ENCODE measurements at regions not wholly inside any gene's neighbourhood (a gene's known extent, or its start where the extent isn't known, plus 50 kb on each side); places are given as distances from the start of the nearest gene placed in this dataset.

DNA sequence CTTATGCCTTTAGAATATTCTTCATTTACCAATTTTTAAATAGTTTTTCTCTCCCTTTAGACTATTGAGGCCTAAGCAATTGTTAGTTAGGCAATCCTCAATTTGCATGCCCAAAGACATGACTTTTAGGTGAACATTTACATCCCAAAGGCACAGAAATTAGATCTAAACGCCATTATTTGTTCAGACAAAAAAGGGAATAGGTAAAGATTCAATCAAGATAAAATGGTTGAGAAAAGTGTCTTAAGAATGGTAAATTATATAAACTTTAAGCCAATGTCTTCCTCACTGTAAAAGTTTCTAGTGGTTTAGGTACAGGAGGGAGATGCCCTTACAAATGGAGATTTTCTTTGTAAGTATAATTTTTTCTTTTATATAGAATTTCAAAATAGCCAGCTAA is 50.2 kb upstream of the MME start:
- in situ Hi-C loops (cut with HindIII; ENCODE audit: low sequenced_read_pairs), result no loop called here

DNA sequence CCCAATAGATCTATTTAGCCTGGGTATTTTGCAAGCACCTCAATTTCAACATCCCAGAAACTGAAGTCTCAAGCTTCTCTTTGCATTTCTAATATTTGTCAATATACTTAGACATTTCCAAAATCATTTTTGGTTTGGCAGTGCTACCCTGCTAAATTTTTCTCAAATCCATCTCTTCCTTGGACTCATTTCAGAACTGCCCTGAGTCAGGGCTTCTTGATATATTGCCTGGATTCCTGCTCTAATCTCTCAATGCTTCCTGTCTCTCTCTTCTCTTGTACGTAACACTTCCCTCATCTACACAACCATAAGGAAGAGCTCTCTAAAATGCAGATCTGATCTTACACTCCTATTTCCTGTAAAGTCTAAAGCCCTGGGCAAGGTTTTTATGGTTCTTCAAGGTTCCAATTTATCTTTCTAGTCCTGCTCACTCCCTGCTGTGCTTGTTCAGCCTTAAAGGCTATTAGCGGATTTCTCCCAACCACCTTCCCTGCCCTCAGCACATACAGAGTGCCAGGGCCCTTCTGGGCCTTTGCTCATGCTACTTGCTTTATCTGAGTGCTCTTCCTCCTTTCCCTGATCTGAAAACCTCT is 53.0 kb upstream of the MME start:
- peak; percentile 50 for DNase-seq (ENCODE audit: low spot score)
- in situ Hi-C loops (cut with HindIII; ENCODE audit: low sequenced_read_pairs), result no loop called here

More for the DNA sequence above, 50.2 kb upstream of the MME start:
- DNase-seq (ENCODE audit: low spot score), result no peak

DNA sequence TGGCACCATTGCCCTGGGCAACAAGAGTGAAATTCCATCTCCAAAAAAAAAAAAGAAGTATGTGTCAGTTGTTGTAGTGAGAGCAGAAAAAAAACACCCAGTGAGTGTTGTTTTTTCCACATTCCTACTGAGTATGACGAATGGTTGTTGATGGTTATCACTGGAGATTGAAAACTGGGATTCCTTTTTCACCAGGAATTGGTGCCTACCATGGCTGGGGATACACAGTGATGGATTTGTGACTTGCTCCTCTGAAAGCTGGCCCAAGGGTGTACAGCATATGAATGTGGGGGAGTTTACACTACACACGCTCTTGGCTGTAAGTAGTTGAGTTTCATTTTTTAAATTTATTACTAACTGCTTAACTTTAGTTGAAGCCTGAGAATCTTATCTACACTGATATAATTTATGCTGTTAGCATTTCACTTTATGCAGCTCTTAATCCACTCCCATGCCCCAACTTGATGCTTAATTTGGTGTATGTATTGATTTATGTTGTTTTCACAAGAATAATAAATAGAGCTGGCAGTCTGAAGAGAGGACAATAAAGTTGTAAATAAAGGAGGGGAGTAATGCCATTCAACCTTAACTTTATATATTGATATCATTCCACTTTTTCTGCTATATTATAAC is 56.0 kb upstream of the MME start:
- DNase-seq (ENCODE audit: low spot score), result no peak
- in situ Hi-C loops (cut with HindIII; ENCODE audit: low sequenced_read_pairs), result no loop called here

DNA sequence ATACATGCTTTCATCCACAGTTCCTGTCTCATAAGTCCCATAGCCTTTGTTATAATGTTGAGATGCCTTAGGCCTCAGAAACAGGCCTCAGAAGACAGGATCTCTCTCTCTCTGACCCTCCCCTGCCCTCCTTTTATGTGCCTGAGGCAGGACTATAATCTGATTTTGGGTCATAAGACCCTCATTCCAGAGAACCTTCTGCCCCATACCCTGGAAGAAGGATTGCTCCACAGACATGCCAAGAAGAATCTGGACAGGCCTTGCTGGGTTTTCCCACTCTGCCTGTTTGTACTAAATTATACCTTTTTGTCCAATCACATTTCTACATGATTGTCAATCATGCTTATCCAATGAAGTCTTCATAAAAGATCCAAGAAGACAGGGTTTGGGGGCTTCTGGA is 57.2 kb upstream of the MME start:
- in situ Hi-C loops (cut with HindIII; ENCODE audit: low sequenced_read_pairs), result no loop called here
- no peak for DNase-seq (ENCODE audit: low spot score)

DNA sequence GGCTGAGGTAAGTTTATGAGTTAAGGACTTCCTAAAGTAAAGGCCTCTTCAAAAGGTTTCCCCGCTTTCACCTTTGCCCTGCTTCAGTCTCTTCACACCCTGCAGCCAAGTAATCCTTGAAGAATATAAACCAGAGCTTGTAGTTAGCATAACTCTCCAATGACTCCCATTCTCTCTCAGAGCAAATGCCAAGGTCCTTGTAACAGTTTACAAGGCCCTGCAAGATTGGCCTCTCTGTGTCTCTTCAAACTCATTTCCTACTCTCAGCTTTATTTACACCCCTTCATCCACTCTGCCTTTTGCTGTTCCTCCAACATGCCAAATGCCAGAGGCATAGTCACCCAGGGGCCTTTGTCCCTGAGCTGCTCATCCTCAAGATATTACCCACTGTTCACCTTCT is 60.5 kb upstream of the MME start:
- peak; percentile 67 for DNase-seq (ENCODE audit: low spot score)
- in situ Hi-C loops (cut with HindIII; ENCODE audit: low sequenced_read_pairs), result no loop called here

DNA sequence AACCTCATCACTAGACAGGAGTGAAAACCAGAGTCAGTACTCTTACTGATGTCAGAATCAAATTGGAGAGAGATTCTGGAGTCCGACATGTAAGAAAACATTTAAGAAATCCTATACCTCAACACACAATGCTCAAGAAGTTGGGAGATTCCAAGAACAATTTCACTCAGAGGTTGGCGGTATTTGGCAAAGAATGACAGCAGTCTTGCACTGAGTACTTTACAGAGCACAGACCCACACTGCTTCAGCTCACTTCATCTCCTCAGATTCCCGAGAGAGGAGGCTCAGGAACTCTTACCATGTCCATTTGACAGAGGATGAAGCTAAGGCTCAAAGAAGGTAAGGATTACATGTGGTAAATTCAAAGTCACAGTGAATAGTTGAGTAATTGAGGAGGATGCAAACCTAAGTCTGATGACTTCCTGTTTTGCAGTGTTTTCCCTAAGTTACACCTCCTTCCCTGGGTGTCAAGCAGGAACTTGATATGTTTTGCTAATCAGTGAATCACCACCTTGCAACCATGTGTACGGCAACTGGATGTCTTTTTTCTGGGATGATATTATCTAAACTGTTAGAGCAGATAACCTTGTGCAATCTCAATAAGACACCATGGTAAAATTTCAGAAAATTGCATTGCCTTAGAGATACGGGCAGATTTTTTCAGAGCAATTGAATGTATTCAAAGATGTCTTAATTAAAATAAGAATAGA is 61.3 kb upstream of the MME start:
- in situ Hi-C loops (cut with HindIII; ENCODE audit: low sequenced_read_pairs), result no loop called here
- no peak for DNase-seq (ENCODE audit: low spot score)

DNA sequence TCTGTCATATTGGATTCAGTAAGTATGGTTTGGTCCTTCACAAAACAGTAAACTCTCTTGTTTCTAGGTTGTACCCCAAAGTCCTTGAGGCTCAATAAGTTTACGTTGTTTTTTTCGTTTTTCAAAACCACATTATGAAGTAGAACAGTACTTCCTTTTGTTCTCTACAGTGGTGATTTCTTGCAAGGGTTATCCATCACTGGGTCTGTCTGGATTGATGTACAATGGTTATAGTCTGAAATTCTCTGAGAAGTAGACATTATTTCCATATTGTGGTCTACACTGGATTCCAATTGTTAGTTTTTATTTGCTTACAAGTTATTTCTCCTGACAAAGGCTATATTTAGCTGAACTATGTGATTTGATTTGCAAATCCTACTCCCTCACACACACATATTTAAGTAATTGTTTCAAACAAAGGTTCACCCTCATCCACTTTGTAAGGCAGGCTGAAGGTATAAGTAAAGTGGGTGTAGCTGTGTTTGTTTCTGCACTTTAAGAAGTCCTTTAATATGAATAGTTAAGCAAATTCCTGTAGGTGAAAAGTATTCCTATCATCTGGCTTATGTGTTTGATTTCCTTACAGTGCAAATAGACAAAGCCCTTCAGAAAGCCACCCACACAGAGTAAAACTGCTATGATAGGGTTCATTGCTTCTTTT is 64.2 kb upstream of the MME start:
- in situ Hi-C loops (cut with HindIII; ENCODE audit: low sequenced_read_pairs), result no loop called here
- DNase-seq (ENCODE audit: low spot score), result no peak

DNA sequence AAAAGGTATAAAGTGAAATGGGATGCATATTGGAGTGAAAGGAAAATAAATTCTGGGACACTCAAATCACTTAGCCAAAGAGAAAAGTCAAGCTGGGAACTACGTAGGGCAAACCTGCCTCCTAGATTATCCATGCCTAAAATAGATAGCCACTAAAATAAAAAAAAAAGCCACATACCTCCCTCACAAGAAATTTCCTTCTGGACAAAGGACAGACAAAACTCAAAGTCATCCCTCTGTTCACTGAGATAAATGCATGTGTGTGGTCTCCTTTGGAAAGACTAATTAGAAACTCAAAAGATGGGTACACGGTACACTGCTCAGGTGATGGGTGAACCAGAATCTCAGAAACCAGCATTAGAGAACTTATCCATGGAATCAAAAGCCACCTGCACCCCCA is 65.2 kb upstream of the MME start:
- DNase-seq (ENCODE audit: low spot score), result no peak
- in situ Hi-C loops (cut with HindIII; ENCODE audit: low sequenced_read_pairs), result no loop called here

DNA sequence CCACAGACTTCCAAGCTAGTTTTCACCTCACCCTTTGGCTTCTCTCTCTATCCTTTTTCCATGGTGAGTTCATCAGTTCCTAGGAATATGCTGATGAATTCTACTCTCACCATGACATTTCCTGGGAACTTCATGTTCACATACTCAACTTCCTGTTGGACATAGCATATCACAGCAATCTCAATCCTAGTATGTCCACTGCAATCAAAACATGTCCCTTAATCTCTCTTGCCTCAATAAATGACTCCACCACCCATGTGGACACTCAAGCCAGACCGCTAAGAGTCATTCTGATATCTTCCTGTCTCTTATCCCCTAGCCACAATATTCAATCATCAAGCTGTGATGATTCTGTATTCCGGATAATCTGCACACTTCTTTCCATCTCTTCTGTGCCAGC is 66.7 kb upstream of the MME start:
- no peak for DNase-seq (ENCODE audit: low spot score)
- in situ Hi-C loops (cut with HindIII; ENCODE audit: low sequenced_read_pairs), result no loop called here

DNA sequence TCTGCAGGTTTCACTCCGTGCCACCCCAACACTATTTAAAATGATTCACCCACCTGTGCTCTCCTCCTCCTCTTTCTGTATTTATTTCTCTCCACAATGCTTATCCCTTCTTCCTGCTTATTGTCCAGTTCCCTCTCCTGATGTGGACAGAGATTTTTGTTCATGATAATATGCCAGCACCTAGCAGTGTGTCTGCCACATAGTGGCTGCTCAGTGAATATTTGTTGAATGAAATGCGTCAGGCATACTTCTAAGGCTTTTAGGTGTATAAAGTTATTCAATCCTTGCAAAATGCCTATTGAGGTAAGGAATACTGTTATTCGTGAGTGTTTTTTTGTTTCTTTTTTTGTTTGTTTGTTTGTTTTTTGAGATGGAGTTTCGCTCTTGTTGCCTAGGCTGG is 67.5 kb upstream of the MME start:
- no peak for DNase-seq (ENCODE audit: low spot score)
- in situ Hi-C loops (cut with HindIII; ENCODE audit: low sequenced_read_pairs), result no loop called here

DNA sequence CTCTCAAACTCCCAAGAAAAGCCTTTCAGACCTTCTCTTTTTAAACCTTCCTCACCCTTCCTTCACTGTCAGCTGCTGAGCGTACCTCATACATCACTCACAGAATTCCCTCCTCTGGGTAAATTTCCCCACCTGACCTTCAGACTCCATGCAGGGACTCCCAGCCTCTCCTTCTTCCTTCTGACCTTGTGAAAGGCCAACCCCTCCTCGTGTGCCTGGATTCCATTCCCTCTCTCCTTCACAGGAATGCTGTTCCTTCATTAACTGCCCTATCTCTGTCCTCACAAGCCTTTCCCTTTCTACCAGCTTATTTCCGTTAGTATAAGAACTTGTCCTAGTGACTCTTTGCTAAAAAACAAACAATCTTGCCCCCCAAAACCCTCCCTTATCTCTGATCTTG is 69.7 kb upstream of the MME start:
- peak; percentile 51 for DNase-seq (ENCODE audit: low spot score)
- in situ Hi-C loops (cut with HindIII; ENCODE audit: low sequenced_read_pairs), result no loop called here

DNA sequence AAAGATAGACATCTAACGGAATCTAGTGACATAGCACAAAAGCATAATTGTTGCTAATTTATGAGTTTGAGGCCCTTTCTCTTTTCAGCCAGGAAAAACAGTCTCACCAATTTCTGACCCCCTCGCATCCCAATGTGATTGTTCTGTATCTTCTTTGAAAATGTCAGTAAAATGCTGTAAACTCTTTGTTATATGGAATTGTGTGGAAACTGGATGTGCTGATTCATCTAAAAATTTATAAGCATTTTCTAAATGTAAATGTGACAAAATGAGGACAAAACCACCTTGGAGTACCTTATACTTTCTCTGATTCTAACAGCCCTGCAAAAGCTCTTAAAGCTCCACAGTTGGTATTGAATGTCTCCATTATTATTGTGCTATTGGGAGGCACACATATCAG is 70.9 kb upstream of the MME start:
- DNase-seq (ENCODE audit: low spot score), result no peak
- in situ Hi-C loops (cut with HindIII; ENCODE audit: low sequenced_read_pairs), result no loop called here

DNA sequence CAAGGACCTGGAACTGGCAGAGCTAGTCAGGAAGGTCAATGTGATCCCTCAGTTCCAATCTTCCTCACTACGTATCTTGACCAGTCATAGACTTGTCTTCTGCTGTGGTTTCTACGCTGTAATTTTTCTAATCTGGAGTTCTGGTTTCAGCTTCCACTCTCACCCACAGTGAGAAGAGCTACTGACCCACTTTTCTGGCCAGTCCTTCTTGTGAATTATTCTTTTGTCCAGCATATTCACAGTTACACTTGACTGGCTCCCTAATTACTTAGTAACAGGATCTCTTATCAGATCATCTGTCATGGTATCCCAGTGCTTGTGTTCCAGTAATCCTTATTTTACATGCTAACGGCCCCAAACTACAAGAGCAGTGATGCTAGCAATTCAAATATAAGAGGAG is 72.4 kb upstream of the MME start:
- DNase-seq (ENCODE audit: low spot score), result no peak
- in situ Hi-C loops (cut with HindIII; ENCODE audit: low sequenced_read_pairs), result no loop called here

DNA sequence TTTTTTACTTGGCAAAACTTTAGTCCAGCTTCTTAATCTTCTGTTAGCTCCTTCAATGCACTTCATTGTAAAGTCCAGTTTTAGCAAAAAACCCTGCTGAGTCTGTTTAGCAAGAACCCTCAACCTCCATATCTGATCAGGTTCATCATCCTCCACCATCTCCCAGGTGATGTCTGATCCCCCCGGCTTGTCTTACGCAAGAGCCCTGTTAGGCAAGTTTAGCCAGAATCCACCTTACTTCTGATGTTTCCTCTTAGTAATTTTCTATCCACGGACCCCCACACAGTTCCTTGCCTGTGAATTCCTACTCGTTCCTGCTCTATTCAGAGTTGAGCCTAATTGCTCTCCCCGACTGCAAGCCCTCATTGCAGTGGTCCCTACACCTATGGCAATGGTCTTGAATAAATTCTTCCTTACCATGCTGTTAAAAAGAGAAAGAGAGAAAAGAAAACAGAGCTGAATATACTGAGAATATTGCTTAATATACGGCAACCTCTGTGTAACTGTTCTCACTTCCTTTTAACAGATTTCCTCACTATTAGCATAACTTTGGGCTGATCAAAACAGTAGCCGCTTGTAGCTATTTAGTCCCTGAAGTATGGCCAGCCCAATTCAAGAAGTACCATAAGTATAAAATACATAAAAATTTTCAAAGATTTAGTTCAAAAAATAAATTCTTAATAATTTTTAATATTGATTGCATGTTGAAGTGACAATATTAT is 78.7 kb upstream of the MME start:
- DNase-seq (ENCODE audit: low spot score), result no peak
- in situ Hi-C loops (cut with HindIII; ENCODE audit: low sequenced_read_pairs), result no loop called here

DNA sequence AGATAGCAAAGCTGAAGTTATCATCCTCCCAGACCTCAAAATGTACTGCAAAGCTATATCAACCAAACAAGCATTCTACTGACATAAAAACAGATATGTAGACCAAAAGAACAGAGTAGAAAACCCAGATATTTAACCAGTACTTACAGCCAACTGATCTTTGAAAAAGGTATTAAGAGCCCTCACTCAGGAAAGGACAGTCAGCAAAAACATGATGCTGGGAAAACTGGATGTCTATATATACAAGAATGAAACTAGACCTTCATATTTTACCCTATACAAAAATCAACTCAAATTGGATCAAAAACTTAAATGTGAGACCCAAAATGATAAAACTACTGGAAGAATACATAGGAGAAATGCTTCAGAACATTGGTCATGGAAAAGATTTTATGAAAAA is 87.5 kb upstream of the MME start:
- in situ Hi-C loops (cut with HindIII; ENCODE audit: low sequenced_read_pairs), result no loop called here
- DNase-seq (ENCODE audit: low spot score), result no peak

DNA sequence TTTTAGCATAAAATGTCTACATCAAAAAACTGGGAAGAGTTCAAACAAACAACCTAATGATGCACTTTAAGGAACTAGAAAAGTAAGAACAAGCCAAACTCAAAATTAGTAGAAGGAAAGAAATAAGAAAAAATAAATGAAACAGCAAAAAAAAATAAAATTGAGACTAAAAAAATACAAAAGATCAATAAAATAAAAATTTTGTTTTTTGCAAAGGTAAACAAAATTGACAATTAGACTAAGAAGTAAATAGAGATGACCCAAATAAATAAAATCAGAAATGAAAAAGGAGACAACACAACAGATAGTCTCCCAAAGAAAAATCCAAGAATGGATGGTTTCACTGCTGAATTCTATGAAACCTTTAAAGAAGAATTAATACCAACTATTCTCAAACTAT is 89.6 kb upstream of the MME start:
- no peak for DNase-seq (ENCODE audit: low spot score)
- in situ Hi-C loops (cut with HindIII; ENCODE audit: low sequenced_read_pairs), result no loop called here

DNA sequence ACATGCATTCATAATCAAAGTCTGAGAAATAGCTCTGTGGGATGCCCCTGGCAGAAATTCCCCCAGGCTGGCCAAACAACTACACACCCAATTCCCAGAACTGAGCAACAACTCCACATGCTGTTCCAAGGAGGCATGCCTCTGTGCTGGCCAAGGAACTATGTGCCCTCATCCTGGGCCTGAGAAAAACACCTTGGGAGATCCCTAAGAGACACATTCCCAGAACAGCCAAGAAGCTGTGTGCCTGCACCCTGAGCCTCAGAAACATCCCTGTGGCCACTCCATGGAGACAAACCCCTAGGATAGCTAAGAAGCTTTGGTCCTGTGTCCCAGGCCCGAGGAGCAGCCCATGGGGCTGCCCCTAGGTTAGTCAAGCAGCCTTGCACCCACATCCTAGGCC is 92.3 kb upstream of the MME start:
- no peak for DNase-seq (ENCODE audit: low spot score)
- in situ Hi-C loops (cut with HindIII; ENCODE audit: low sequenced_read_pairs), result no loop called here

DNA sequence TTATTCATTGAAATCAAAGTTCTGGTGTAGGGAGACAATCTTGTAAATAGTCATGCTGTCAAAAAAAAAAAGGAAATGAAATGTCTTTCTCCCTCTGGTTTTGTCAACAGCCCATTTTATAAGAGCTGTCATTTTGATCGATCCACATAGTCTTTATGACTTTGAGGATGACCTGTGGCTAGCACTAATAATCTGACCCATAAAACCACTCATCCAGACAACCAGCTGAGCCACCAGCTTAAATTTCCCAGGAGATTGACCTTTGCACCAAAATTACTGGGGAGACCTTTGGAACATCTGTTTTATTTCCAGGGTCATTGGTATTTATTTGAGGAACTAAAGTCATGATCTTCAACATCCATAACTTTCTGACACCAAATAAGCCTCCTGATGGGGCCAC is 98.5 kb upstream of the MME start:
- in situ Hi-C loops (cut with HindIII; ENCODE audit: low sequenced_read_pairs), result no loop called here
- no peak for DNase-seq (ENCODE audit: low spot score)

DNA sequence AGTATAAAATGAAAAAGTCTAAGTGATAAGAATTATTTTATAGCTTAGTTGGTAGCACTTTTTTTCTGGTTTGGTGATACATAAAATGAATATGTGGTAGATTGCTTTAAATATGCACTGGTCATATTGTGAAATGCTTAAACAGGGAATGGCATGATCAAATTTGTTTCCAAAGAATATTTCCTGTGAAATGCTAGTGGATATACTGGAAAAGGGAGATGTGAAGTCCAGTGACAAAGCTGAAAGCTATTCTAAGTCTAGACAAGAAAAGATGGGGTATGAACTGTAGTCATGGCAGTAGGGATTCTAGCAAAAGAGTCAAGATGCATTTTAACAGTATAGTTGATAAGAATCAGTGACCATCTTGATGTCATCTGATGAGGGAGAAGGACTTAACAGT is 98.9 kb upstream of the MME start:
- in situ Hi-C loops (cut with HindIII; ENCODE audit: low sequenced_read_pairs), result no loop called here
- DNase-seq (ENCODE audit: low spot score), result no peak

DNA sequence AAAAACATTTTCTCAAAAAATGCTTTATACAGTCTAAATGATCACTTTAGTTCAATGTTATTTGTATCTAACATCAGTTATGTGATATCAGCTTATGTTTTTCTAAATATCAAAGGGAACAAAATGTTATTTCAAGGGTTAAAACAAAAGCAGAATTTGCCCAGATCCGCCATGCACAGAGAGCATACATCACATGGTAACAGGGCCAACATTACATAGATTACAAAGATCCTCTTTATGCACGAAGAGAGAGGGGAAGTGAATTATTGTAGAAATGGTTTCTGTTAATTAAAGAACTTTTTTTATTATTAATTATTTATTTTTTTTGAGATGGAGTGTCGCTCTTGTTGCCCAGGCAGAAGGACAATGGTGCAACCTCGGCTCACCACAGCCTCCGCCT is 100.8 kb upstream of the MME start:
- in situ Hi-C loops (cut with HindIII; ENCODE audit: low sequenced_read_pairs), result no loop called here
- DNase-seq (ENCODE audit: low spot score), result no peak

All from G401 (cell line).